IMR-90 (cell line): ENCODE measurements at regions not wholly inside any gene's neighbourhood (a gene's known extent, or its start where the extent isn't known, plus 50 kb on each side); places are given as distances from the start of the nearest gene placed in this dataset.
A peak's percentile ranks its signal among the peaks of the same experiment; 100 is the strongest.

Experiments
- ATAC-seq: fragments of 200-7000 bp; cut with Tn5 transposase; 2 replicates; pipeline ENCODE4 v1.9.1; 2020; ENCODE audit warnings: low read depth, mild to moderate bottlenecking, moderate library complexity
- BruUV-seq: library from RNA; stranded (reverse); fragments of 400-500 nt; replicated peaks from 2 replicates; lab custom pipeline; 2021; lab: Mats Ljungman, UMichigan
- CTCF ChIA-PET: fragments of 300-600 bp; formaldehyde crosslinking; extraction: SDS; loops from one replicate; lab custom pipeline; 2021; ENCODE audit warnings: antibody characterized with exemption; lab: Yijun Ruan, JAX
- POLR2A ChIA-PET: fragments of 300-600 bp; sonication (Branson Sonifier 250); formaldehyde crosslinking; loops from one replicate; lab custom pipeline; 2022; ENCODE audit warnings: antibody characterized with exemption; ENCODE audit not compliant: unreplicated experiment; lab: Charles Lee
- DNase-seq: peaks from one replicate; pipeline ENCODE4 v3.0.0; 2013
- H2AFZ ChIP-seq: replicated peaks from 2 replicates; pipeline ENCODE3; 2013; ENCODE audit warnings: low read length, mild to moderate bottlenecking; ENCODE audit not compliant: poor library complexity
- H2AK5ac ChIP-seq: 2 replicates; pipeline ENCODE4 v1.6.1; 2013; ENCODE audit warnings: low read depth, low read length, inconsistent platforms
- H2AK9ac ChIP-seq: replicated peaks from 2 replicates; pipeline ENCODE3; 2013; ENCODE audit warnings: mild to moderate bottlenecking, low read depth, low read length, moderate library complexity; ENCODE audit not compliant: poor library complexity
- H2BK120ac ChIP-seq: 2 replicates; pipeline ENCODE4 v1.6.1; 2013; ENCODE audit warnings: low read depth, low read length, inconsistent platforms
- H2BK15ac ChIP-seq: 3 replicates; pipeline ENCODE4 v1.6.1; 2013; ENCODE audit warnings: low read depth, low read length, inconsistent platforms
- H2BK20ac ChIP-seq: 2 replicates; pipeline ENCODE4 v1.6.1; 2013; ENCODE audit warnings: low read depth, mild to moderate bottlenecking, inconsistent platforms, low read length, moderate library complexity
- H2BK5ac ChIP-seq: 2 replicates; pipeline ENCODE4 v1.6.1; 2013; ENCODE audit warnings: mild to moderate bottlenecking, low read depth, low read length, inconsistent platforms; ENCODE audit not compliant: poor library complexity, severe bottlenecking
- H3K14ac ChIP-seq: replicated peaks from 2 replicates; pipeline ENCODE4 v1.6.1; 2013; ENCODE audit warnings: low read depth, low read length, inconsistent platforms
- H3K18ac ChIP-seq: 2 replicates; pipeline ENCODE4 v1.6.1; 2013; ENCODE audit warnings: low read depth, low read length, control low read depth
- H3K23ac ChIP-seq: 2 replicates; pipeline ENCODE4 v1.6.1; 2013; ENCODE audit warnings: low read depth, low read length, inconsistent platforms
- H3K27ac ChIP-seq: 2 replicates; pipeline ENCODE4 v1.5.1; 2013; ENCODE audit warnings: mild to moderate bottlenecking, control low read depth, low read length; ENCODE audit not compliant: insufficient read depth
- H3K27me3 ChIP-seq: 2 replicates; pipeline ENCODE4 v1.6.1; 2013; ENCODE audit warnings: low read length; ENCODE audit not compliant: control insufficient read depth, insufficient read depth
- H3K36me3 ChIP-seq: 2 replicates; pipeline ENCODE4 v1.6.1; 2013; ENCODE audit warnings: low read length, mixed read lengths; ENCODE audit not compliant: control insufficient read depth, insufficient read depth
- H3K4ac ChIP-seq: 2 replicates; pipeline ENCODE4 v1.6.1; 2013; ENCODE audit warnings: low read depth, low read length, inconsistent platforms
- H3K4me1 ChIP-seq: 2 replicates; pipeline ENCODE4 v1.6.1; 2013; ENCODE audit warnings: low read length, mixed read lengths; ENCODE audit not compliant: control insufficient read depth, insufficient read depth
- H3K4me2 ChIP-seq: 2 replicates; pipeline ENCODE4 v1.6.1; 2013; ENCODE audit warnings: low read depth, mild to moderate bottlenecking, control low read depth, low read length, moderate library complexity
- H3K4me3 ChIP-seq: 2 replicates; pipeline ENCODE4 v1.5.1; 2013; ENCODE audit warnings: low read depth, mild to moderate bottlenecking, control low read depth, low read length, moderate library complexity; ENCODE audit not compliant: insufficient read depth
- H3K56ac ChIP-seq: 2 replicates; pipeline ENCODE4 v1.6.1; 2013; ENCODE audit warnings: low read length, inconsistent platforms; ENCODE audit not compliant: insufficient read depth; ENCODE audit errors: extremely low read depth
- H3K79me1 ChIP-seq, 2 experiments: 2 replicates each; pipeline ENCODE4 v1.6.1; 2013; ENCODE audit warnings: low read length in 2 of 2, inconsistent platforms in 1 of 2, low read depth in 1 of 2
- H3K9ac ChIP-seq: 2 replicates; pipeline ENCODE4 v1.6.1; 2013; ENCODE audit warnings: low read depth, low read length, control low read depth
- H3K9me1 ChIP-seq: 2 replicates; pipeline ENCODE4 v1.6.1; 2013; ENCODE audit warnings: low read length, inconsistent platforms; ENCODE audit not compliant: insufficient read depth
- H3K9me3 ChIP-seq: 2 replicates; pipeline ENCODE4 v1.6.1; 2013; ENCODE audit warnings: low read length; ENCODE audit not compliant: control insufficient read depth, insufficient read depth
- H4K20me1 ChIP-seq: 2 replicates; pipeline ENCODE4 v1.6.1; 2013; ENCODE audit warnings: low read length, inconsistent platforms; ENCODE audit not compliant: insufficient read depth
- H4K5ac ChIP-seq: 2 replicates; pipeline ENCODE4 v1.6.1; 2013; ENCODE audit warnings: mild to moderate bottlenecking, low read depth, low read length, control low read depth
- H4K8ac ChIP-seq, 2 experiments: 2 replicates each; pipeline ENCODE4 v1.6.1; 2013; ENCODE audit warnings: low read depth in 2 of 2, low read length in 2 of 2, control low read depth in 1 of 2, inconsistent platforms in 1 of 2
- H4K91ac ChIP-seq: 2 replicates; pipeline ENCODE4 v1.6.1; 2013; ENCODE audit warnings: low read depth, low read length, inconsistent platforms; ENCODE audit not compliant: insufficient read depth
- CHD1 ChIP-seq: IDR thresholded peaks from 2 replicates; pipeline ENCODE4 v1.6.1; 2012; ENCODE audit warnings: low read depth, low read length, improper control_type of control experiment
- RCOR1 ChIP-seq: IDR thresholded peaks from 2 replicates; pipeline ENCODE4 v1.6.1; 2012; ENCODE audit warnings: mild to moderate bottlenecking, low read length, improper control_type of control experiment; ENCODE audit not compliant: insufficient replicate concordance
- WGBS, 2 experiments: methylation state at CpG; one replicate each; pipeline versions ENCODE4 v1.1.5 to v1.1.7; 2013; ENCODE audit warnings: missing lambda C conversion rate in 2 of 2; ENCODE audit not compliant: insufficient read length in 1 of 2; ENCODE audit errors: extremely low coverage in 2 of 2; 5-methylcytosine and 5-hydroxymethylcytosine counted together
- dilution Hi-C: fragments of 300-500 bp; cut with HindIII; formaldehyde crosslinking; loops from one replicate; pipeline ENCODE4 v1.14.3; 2018; ENCODE audit warnings: low sequenced_read_pairs; ENCODE audit not compliant: unreplicated experiment
- in situ Hi-C: fragments of 300-500 bp; cut with MboI; formaldehyde crosslinking; loops from 3 replicates; pipeline ENCODE4 v1.14.3; 2019; ENCODE audit warnings: low sequenced_read_pairs, inconsistent platforms, mixed read lengths
- intact Hi-C: fragments of 100-400 bp; cut with micrococcal nuclease; formaldehyde crosslinking; loops from 2 replicates; pipeline ENCODE4 v1.10.0; 2022

GRCh38 chr6:14626556-14626955 lies 509.0 kb downstream of the CD83 start:
- Histone ChIP-seq H3K27me3 (0 out of 2 replicates have a peak, but pooled peaks cover 2% of the 10 kb centered on the region), H3K4me3 (no peak overlapping the region), H4K20me1 (no peaks in the 10 kb centered on the region), H4K91ac (no peak overlapping the region), H2AK5ac (no peak overlapping the region), H3K4me1 (peaks cover 2% of the 10 kb centered on the region; the same call in 1 of the 2 replicates), H3K9ac (no peak overlapping the region), H2BK15ac (no peak overlapping the region), H3K27ac (no peak overlapping the region), H3K9me3 (peaks cover 7% of the 10 kb centered on the region; the same call in 1 of the 2 replicates), H3K4me2 (no peak overlapping the region), H3K36me3 (no peaks in the 10 kb centered on the region), H3K56ac (no peak overlapping the region), H3K79me1 (no peaks in the 10 kb centered on the region), H3K9me1 (peaks cover 3% of the 10 kb centered on the region; the same call in 1 of the 2 replicates), H4K5ac (no peak overlapping the region), H2BK20ac (no peak overlapping the region), H3K18ac (no peak overlapping the region), H3K4ac (no peak overlapping the region), H2AFZ (no peak overlapping the region), H2BK5ac (no peak overlapping the region), H2BK120ac (no peak overlapping the region), H4K8ac (no peak overlapping the region), H3K14ac (no peak overlapping the region), H3K23ac (no peak overlapping the region), H2AK9ac (no peak overlapping the region)
- 54% methylated on average over 3 of the region's 6 CpGs; no CpG with 5 or more reads in 1 of the 2 experiments for WGBS, 2 experiments
- dilution Hi-C loops (no loop called here), intact Hi-C loops (no loop called here), in situ Hi-C loops (no loop called here)
- TF ChIP-seq RCOR1 = no peak
- no peak for TF ChIP-seq CHD1
- no TSS peak for BruUV-seq
- DNase-seq = peak; percentile 21
- ATAC-seq = no peak
- POLR2A ChIA-PET = no interaction called here
- CTCF ChIA-PET = no interaction called here
